ENCODE measurements at regions not wholly inside any gene's neighbourhood (a gene's known extent, or its start where the extent isn't known, plus 50 kb on each side); places are given as distances from the start of the nearest gene placed in this dataset.

GRCh38 chr11:90795746-90796145, 572.9 kb upstream of the CHORDC1 start:
- H3K27me3 Mint-ChIP-seq: no peaks in the 10 kb centered on the region
- H3K27ac Mint-ChIP-seq: no peak overlapping the region
- H3K4me3 Mint-ChIP-seq: no peak overlapping the region
- H3K36me3 Mint-ChIP-seq: no peaks in the 10 kb centered on the region
- H3K9me3 Mint-ChIP-seq: peaks cover 4% of the 10 kb centered on the region
- H3K4me1 Mint-ChIP-seq (ENCODE audit: unreplicated experiment): peaks cover 8% of the 10 kb centered on the region
- TF ChIP-seq, protein P1, sequence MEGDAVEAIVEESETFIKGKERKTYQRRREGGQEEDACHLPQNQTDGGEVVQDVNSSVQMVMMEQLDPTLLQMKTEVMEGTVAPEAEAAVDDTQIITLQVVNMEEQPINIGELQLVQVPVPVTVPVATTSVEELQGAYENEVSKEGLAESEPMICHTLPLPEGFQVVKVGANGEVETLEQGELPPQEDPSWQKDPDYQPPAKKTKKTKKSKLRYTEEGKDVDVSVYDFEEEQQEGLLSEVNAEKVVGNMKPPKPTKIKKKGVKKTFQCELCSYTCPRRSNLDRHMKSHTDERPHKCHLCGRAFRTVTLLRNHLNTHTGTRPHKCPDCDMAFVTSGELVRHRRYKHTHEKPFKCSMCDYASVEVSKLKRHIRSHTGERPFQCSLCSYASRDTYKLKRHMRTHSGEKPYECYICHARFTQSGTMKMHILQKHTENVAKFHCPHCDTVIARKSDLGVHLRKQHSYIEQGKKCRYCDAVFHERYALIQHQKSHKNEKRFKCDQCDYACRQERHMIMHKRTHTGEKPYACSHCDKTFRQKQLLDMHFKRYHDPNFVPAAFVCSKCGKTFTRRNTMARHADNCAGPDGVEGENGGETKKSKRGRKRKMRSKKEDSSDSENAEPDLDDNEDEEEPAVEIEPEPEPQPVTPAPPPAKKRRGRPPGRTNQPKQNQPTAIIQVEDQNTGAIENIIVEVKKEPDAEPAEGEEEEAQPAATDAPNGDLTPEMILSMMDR (conservative IDR thresholded peaks at IDR 0.05): no peak
- no peak for DNase-seq (ENCODE audit: extremely low spot score, unreplicated experiment)

GRCh38 chr11:90788961-90789360, 566.1 kb upstream of the CHORDC1 start:
- no peaks in the 10 kb centered on the region for H3K4me1 Mint-ChIP-seq (ENCODE audit: unreplicated experiment)
- no peak overlapping the region for H3K27ac Mint-ChIP-seq
- no peak overlapping the region for H3K4me3 Mint-ChIP-seq
- TF ChIP-seq, protein P1 (conservative IDR thresholded peaks at IDR 0.05): no peak
- DNase-seq (ENCODE audit: extremely low spot score, unreplicated experiment): no peak
- H3K27me3 Mint-ChIP-seq: no peaks in the 10 kb centered on the region
- H3K9me3 Mint-ChIP-seq: no peaks in the 10 kb centered on the region
- no peaks in the 10 kb centered on the region for H3K36me3 Mint-ChIP-seq

DNA sequence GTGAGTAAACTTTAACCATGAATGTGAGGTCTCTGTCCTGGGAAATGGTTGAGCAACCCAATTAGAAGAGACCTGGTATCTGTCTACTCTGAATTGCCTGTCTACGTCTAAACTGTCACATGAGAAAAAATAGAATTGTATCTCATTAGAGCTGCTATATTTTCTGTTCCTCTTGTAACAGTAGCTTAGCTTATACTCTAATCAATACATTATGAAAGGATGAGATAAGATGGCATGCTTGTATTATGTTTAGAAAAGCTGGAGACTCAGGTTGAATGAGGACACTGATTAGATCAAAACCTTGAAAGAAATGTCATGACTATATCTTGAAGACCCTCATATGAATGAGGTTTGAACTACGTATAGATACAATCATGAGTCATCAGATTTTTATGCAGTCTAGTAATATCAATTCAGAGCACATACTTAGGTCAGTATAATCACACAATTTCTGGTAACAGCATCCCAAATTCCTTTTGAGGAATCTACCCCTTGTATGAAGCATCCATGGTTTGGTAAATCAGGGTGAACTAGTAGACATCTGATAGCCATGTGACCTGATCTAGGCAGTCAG, 561.5 kb upstream of the CHORDC1 start:
- Mint-ChIP-seq H3K27ac (no peak overlapping the region), H3K27me3 (no peaks in the 10 kb centered on the region)
- TF ChIP-seq, protein P1 (conservative IDR thresholded peaks at IDR 0.05): no peak

GRCh38 chr11:90783111-90783510, 560.3 kb upstream of the CHORDC1 start:
- no peaks in the 10 kb centered on the region for H3K27me3 Mint-ChIP-seq
- TF ChIP-seq, protein P1 (conservative IDR thresholded peaks at IDR 0.05): no peak
- DNase-seq (ENCODE audit: extremely low spot score, unreplicated experiment): no peak
- H3K36me3 Mint-ChIP-seq: no peaks in the 10 kb centered on the region
- no peaks in the 10 kb centered on the region for H3K4me1 Mint-ChIP-seq (ENCODE audit: unreplicated experiment)
- H3K4me3 Mint-ChIP-seq: no peak overlapping the region
- no peaks in the 10 kb centered on the region for H3K9me3 Mint-ChIP-seq
- H3K27ac Mint-ChIP-seq: no peak overlapping the region

More for the DNA sequence above, 561.5 kb upstream of the CHORDC1 start:
- Mint-ChIP-seq H3K36me3 (no peaks in the 10 kb centered on the region), H3K4me1 (ENCODE audit: unreplicated experiment) (no peaks in the 10 kb centered on the region), H3K4me3 (no peak overlapping the region), H3K9me3 (no peaks in the 10 kb centered on the region)
- no peak for DNase-seq (ENCODE audit: extremely low spot score, unreplicated experiment)

- H3K9me3 Mint-ChIP-seq: peaks cover 4% of the 10 kb centered on the region
- TF ChIP-seq, protein P1 (conservative IDR thresholded peaks at IDR 0.05): no peak
- no peaks in the 10 kb centered on the region for H3K27me3 Mint-ChIP-seq
- DNase-seq (ENCODE audit: extremely low spot score, unreplicated experiment): no peak
- H3K4me3 Mint-ChIP-seq: no peak overlapping the region
- no peaks in the 10 kb centered on the region for H3K4me1 Mint-ChIP-seq (ENCODE audit: unreplicated experiment)
- H3K36me3 Mint-ChIP-seq: no peaks in the 10 kb centered on the region
- no peak overlapping the region for H3K27ac Mint-ChIP-seq
These were observed 556.2 kb upstream of the CHORDC1 start for GRCh38 chr11:90779098-90779497.

Measured in type B pancreatic cell (in vitro differentiated cells).